ENCODE measurements at regions not wholly inside any gene's neighbourhood (a gene's known extent, or its start where the extent isn't known, plus 50 kb on each side); places are given as distances from the start of the nearest gene placed in this dataset.

- TF ChIP-seq CTCF (IDR thresholded peaks at IDR 0.05; ENCODE audit: insufficient read depth, low read length, poor library complexity, severe bottlenecking) = no peak
- DNase-seq (ENCODE audit: low read depth) = no peak
- no peaks in the 10 kb centered on the region for H3K27me3 ChIP-seq (ENCODE audit: control insufficient read depth, insufficient read depth, low read length)
- no peaks in the 10 kb centered on the region for H3K36me3 ChIP-seq (ENCODE audit: control insufficient read depth, insufficient read depth, low read length)
- no peak overlapping the region for H3K4me3 ChIP-seq (ENCODE audit: low read depth, low read length)
Observed at GRCh38 chr17:55575058-55575636, 63.9 kb upstream of the SMIM36 start.

- Histone ChIP-seq H3K36me3 (ENCODE audit: control insufficient read depth, insufficient read depth, low read length) (no peaks in the 10 kb centered on the region), H3K4me3 (ENCODE audit: low read depth, low read length) (no peak overlapping the region), H3K27me3 (ENCODE audit: control insufficient read depth, insufficient read depth, low read length) (no peaks in the 10 kb centered on the region)
- no peak for TF ChIP-seq CTCF (IDR thresholded peaks at IDR 0.05; ENCODE audit: insufficient read depth, low read length, poor library complexity, severe bottlenecking)
- DNase-seq (ENCODE audit: low read depth) = no peak
Observed at GRCh38 chr17:55572599-55572998, 61.3 kb upstream of the SMIM36 start.

- no peak for TF ChIP-seq CTCF (IDR thresholded peaks at IDR 0.05; ENCODE audit: insufficient read depth, low read length, poor library complexity, severe bottlenecking)
- DNase-seq (ENCODE audit: low read depth) = no peak
Observed at GRCh38 chr17:55572139-55572538, 60.9 kb upstream of the SMIM36 start.

GRCh38 chr17:55571095-55571494 lies 59.8 kb upstream of the SMIM36 start:
- DNase-seq (ENCODE audit: low read depth) = no peak
- no peaks in the 10 kb centered on the region for H3K36me3 ChIP-seq (ENCODE audit: control insufficient read depth, insufficient read depth, low read length)
- TF ChIP-seq CTCF (IDR thresholded peaks at IDR 0.05; ENCODE audit: insufficient read depth, low read length, poor library complexity, severe bottlenecking) = no peak

More at GRCh38 chr17:55572139-55572538, 60.9 kb upstream of the SMIM36 start:
- Histone ChIP-seq H3K27me3 (ENCODE audit: control insufficient read depth, insufficient read depth, low read length) (no peaks in the 10 kb centered on the region), H3K36me3 (ENCODE audit: control insufficient read depth, insufficient read depth, low read length) (no peaks in the 10 kb centered on the region), H3K4me3 (ENCODE audit: low read depth, low read length) (no peak overlapping the region)

GRCh38 chr17:55570391-55570790 lies 59.1 kb upstream of the SMIM36 start:
- no peak for TF ChIP-seq CTCF (IDR thresholded peaks at IDR 0.05; ENCODE audit: insufficient read depth, low read length, poor library complexity, severe bottlenecking)
- no peak for DNase-seq (ENCODE audit: low read depth)
- H3K4me3 ChIP-seq (ENCODE audit: low read depth, low read length) = no peak overlapping the region
- no peaks in the 10 kb centered on the region for H3K36me3 ChIP-seq (ENCODE audit: control insufficient read depth, insufficient read depth, low read length)
- H3K27me3 ChIP-seq (ENCODE audit: control insufficient read depth, insufficient read depth, low read length) = no peaks in the 10 kb centered on the region

More at GRCh38 chr17:55571095-55571494, 59.8 kb upstream of the SMIM36 start:
- H3K4me3 ChIP-seq (ENCODE audit: low read depth, low read length) = no peak overlapping the region
- no peaks in the 10 kb centered on the region for H3K27me3 ChIP-seq (ENCODE audit: control insufficient read depth, insufficient read depth, low read length)
